ENCODE measurements at regions not wholly inside any gene's neighbourhood (a gene's known extent, or its start where the extent isn't known, plus 50 kb on each side); places are given as distances from the start of the nearest gene placed in this dataset.

DNA sequence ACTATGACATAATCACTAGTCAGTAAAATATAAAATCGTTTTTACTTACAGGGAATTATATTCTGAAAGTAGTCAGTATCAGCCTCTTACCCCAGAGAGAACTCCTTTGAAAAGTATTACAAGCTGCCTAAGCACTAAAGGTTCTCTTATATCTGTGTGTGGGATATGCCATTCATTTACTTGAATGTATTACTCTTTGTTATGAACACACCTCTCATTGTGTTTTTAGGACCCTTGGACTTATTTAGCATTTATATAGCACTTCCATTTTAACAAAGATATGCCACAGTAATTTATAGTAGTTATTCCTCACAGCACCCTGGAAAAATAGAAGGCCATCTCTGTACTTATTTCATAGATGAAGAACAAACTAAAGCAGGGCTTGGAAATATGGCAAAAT, 1178.0 kb downstream of the OLFM4 start:
- TF ChIP-seq, protein P1, sequence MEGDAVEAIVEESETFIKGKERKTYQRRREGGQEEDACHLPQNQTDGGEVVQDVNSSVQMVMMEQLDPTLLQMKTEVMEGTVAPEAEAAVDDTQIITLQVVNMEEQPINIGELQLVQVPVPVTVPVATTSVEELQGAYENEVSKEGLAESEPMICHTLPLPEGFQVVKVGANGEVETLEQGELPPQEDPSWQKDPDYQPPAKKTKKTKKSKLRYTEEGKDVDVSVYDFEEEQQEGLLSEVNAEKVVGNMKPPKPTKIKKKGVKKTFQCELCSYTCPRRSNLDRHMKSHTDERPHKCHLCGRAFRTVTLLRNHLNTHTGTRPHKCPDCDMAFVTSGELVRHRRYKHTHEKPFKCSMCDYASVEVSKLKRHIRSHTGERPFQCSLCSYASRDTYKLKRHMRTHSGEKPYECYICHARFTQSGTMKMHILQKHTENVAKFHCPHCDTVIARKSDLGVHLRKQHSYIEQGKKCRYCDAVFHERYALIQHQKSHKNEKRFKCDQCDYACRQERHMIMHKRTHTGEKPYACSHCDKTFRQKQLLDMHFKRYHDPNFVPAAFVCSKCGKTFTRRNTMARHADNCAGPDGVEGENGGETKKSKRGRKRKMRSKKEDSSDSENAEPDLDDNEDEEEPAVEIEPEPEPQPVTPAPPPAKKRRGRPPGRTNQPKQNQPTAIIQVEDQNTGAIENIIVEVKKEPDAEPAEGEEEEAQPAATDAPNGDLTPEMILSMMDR (IDR thresholded peaks at IDR 0.05): no peak
- no peak for TF ChIP-seq POLR2A (IDR thresholded peaks at IDR 0.05)

All from thyroid gland (tissue), 4 donors.